ENCODE measurements at regions not wholly inside any gene's neighbourhood (a gene's known extent, or its start where the extent isn't known, plus 50 kb on each side); places are given as distances from the start of the nearest gene placed in this dataset.

DNA sequence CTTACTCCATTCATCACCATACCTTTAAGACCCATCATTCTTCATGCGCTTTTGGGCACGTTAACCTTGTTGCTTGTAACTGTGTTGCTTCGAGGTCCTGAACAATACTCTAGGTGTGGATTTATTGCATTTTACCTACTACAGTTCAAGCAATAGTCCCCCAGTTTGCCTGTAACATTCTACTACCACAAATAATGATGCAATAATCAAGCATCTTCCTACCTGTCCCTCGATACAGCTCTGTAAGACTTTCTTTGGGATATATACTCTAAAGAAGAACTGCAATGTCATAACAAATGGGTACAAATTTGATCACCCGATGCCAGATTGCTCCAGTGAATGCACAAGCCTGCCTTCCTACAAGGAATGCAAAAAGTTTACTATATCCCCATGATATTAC lies 1342.6 kb upstream of the GJE1 start:
- WGBS (ENCODE audit: insufficient coverage, low coverage, missing lambda C conversion rate): 10% methylated on average over 5 of the region's 5 CpGs
- no peak for FAIRE-seq

More for the DNA sequence above, 1342.6 kb upstream of the GJE1 start:
- Histone ChIP-seq H3K27ac (ENCODE audit: extremely low read depth, low read depth, low read length) (no peak overlapping the region), H4K20me1 (replicated peaks; ENCODE audit: control insufficient read depth, insufficient read depth, low read length) (no peaks in the 10 kb centered on the region), H3K4me1 (replicated peaks in 1 of 2; ENCODE audit: control insufficient read depth in 2 of 2, insufficient read depth in 2 of 2, low read length in 2 of 2) (no peaks in the 10 kb centered on the region), H3K9ac (ENCODE audit: insufficient read depth in 1 of 2, low read depth in 2 of 2, low read length in 2 of 2) (no peak overlapping the region), H2AFZ (ENCODE audit: low read depth, low read length) (no peak overlapping the region), H3K27me3 (ENCODE audit: control insufficient read depth in 2 of 2, insufficient read depth in 2 of 2, low read length in 2 of 2) (no peaks in the 10 kb centered on the region), H3K79me2 (ENCODE audit: control insufficient read depth, insufficient read depth, low read length) (no peaks in the 10 kb centered on the region), H3K4me2 (ENCODE audit: insufficient read depth, low read length) (no peak overlapping the region), H3K36me3 (ENCODE audit: control insufficient read depth, insufficient read depth, low read length) (no peaks in the 10 kb centered on the region), H3K4me3 (no peak overlapping the region), H3K9me3 (replicated peaks; ENCODE audit: control insufficient read depth, insufficient read depth, low read depth, low read length) (no peaks in the 10 kb centered on the region), H3K9me1 (ENCODE audit: control insufficient read depth, insufficient read depth, low read length) (no peaks in the 10 kb centered on the region)
- BruUV-seq (replicated peaks): no TSS peak
- TF ChIP-seq PYGO2 (tag; IDR thresholded peaks at IDR 0.05) (no peak), GTF2F1 (IDR thresholded peaks at IDR 0.05; ENCODE audit: low read depth, low read length) (no peak), CEBPB (tag; IDR thresholded peaks at IDR 0.05) (peak; percentile 36; the same call in 1 of the 2 replicates), ZSCAN32 (CRISPR knock-in tag; IDR thresholded peaks at IDR 0.05) (peak; percentile 60; the same call in 1 of the 2 replicates), GATAD2A (IDR thresholded peaks at IDR 0.05) (no peak), MTA1 (IDR thresholded peaks at IDR 0.05; ENCODE audit: borderline replicate concordance) (no peak), ZNF445 (CRISPR knock-in tag; IDR thresholded peaks at IDR 0.05; ENCODE audit: low read depth) (no peak), E2F4 (CRISPR knock-in tag; IDR thresholded peaks at IDR 0.05; ENCODE audit: low read depth) (no peak), ETV1 (tag; conservative IDR thresholded peaks at IDR 0.05; ENCODE audit: low read depth) (no peak), CEBPG (CRISPR knock-in tag; IDR thresholded peaks at IDR 0.05) (no peak), CEBPG (tag; conservative IDR thresholded peaks at IDR 0.05 in 1 of 2, IDR thresholded peaks at IDR 0.05 in 1 of 2) (peak in 1 of 2 experiments; percentile 64; a peak in 1 of 4 replicates), WHSC1 (IDR thresholded peaks at IDR 0.05; ENCODE audit: low read length) (no peak), ATF3 (IDR thresholded peaks at IDR 0.05) (peak; percentile 31; the same call in 1 of the 2 replicates), ATF3 (CRISPR knock-in tag; conservative IDR thresholded peaks at IDR 0.05) (no peak)
- TF ChIP-seq, protein P1, sequence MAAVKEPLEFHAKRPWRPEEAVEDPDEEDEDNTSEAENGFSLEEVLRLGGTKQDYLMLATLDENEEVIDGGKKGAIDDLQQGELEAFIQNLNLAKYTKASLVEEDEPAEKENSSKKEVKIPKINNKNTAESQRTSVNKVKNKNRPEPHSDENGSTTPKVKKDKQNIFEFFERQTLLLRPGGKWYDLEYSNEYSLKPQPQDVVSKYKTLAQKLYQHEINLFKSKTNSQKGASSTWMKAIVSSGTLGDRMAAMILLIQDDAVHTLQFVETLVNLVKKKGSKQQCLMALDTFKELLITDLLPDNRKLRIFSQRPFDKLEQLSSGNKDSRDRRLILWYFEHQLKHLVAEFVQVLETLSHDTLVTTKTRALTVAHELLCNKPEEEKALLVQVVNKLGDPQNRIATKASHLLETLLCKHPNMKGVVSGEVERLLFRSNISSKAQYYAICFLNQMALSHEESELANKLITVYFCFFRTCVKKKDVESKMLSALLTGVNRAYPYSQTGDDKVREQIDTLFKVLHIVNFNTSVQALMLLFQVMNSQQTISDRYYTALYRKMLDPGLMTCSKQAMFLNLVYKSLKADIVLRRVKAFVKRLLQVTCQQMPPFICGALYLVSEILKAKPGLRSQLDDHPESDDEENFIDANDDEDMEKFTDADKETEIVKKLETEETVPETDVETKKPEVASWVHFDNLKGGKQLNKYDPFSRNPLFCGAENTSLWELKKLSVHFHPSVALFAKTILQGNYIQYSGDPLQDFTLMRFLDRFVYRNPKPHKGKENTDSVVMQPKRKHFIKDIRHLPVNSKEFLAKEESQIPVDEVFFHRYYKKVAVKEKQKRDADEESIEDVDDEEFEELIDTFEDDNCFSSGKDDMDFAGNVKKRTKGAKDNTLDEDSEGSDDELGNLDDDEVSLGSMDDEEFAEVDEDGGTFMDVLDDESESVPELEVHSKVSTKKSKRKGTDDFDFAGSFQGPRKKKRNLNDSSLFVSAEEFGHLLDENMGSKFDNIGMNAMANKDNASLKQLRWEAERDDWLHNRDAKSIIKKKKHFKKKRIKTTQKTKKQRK (IDR thresholded peaks at IDR 0.05; ENCODE audit: borderline replicate concordance, low read depth, low read length): no peak
- CTCF ChIA-PET (ENCODE audit: low intra/inter-chr PET ratio): no interaction called here
- POLR2A ChIA-PET: interaction anchor here (0.5 kb wide), 1 partner anchor 1415 kb away, joined by 3 read pairs; no protein-coding TSS in a partner anchor
- DNase-seq (ENCODE audit: extremely low read depth in 1 of 4, low spot score in 3 of 4) (no peak), ATAC-seq (no peak)
- intact Hi-C loops (cut with micrococcal nuclease): no loop called here
- in situ Hi-C loops (cut with MboI): loop anchor here (25.0 kb wide), 1 partner anchor 497 kb away; no protein-coding TSS in a partner anchor

Data from K562 (cell line).